Thyroid gland (tissue), 4 donors: ENCODE measurements at regions not wholly inside any gene's neighbourhood (a gene's known extent, or its start where the extent isn't known, plus 50 kb on each side); places are given as distances from the start of the nearest gene placed in this dataset.

ENCODE experiments used
- POLR2A ChIP-seq, 2 donors: fragments of 450-650 bp; IDR thresholded peaks; one replicate each; pipeline ENCODE4 v1.6.1; 2017; ENCODE audit warnings: antibody characterized with exemption in 2 of 2, mild to moderate bottlenecking in 2 of 2, moderate library complexity in 1 of 2
- TF ChIP-seq, protein P1 (sequence below), 6 experiments: fragments of 200-600 bp in 3 of 6; fragments of 450-650 bp in 3 of 6; sonication (generic) in 3 of 6; IDR thresholded peaks; one replicate each; pipeline ENCODE4 v1.5.1; 2016 to 2019; ENCODE audit warnings: antibody characterized with exemption in 6 of 6, mild to moderate bottlenecking in 2 of 6, inconsistent platforms in 1 of 6, moderate library complexity in 1 of 6

DNA sequence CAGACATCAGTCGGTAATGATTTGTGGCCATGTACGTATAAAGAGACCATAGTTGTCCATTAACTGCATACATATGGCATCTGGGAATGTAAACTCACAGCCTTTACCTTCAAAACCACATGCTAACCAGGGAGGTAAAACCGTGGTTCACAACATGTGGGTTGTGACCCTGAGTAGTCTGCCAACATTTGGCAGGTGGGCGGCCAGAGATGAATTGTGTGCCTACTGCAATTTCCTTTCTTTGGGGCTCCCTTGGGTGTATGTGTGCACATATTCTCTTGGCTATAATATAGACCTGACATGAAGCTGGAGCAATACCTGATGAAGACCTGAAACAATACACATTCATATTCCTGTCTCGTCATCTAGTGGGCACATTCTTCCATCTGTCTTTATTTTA lies 396.0 kb downstream of the MLLT3 start:
- TF ChIP-seq, protein P1, sequence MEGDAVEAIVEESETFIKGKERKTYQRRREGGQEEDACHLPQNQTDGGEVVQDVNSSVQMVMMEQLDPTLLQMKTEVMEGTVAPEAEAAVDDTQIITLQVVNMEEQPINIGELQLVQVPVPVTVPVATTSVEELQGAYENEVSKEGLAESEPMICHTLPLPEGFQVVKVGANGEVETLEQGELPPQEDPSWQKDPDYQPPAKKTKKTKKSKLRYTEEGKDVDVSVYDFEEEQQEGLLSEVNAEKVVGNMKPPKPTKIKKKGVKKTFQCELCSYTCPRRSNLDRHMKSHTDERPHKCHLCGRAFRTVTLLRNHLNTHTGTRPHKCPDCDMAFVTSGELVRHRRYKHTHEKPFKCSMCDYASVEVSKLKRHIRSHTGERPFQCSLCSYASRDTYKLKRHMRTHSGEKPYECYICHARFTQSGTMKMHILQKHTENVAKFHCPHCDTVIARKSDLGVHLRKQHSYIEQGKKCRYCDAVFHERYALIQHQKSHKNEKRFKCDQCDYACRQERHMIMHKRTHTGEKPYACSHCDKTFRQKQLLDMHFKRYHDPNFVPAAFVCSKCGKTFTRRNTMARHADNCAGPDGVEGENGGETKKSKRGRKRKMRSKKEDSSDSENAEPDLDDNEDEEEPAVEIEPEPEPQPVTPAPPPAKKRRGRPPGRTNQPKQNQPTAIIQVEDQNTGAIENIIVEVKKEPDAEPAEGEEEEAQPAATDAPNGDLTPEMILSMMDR (IDR thresholded peaks at IDR 0.05): no peak
- TF ChIP-seq POLR2A (IDR thresholded peaks at IDR 0.05): no peak
